ENCODE measurements at regions not wholly inside any gene's neighbourhood (a gene's known extent, or its start where the extent isn't known, plus 50 kb on each side); places are given as distances from the start of the nearest gene placed in this dataset.

GRCh38 chr6:166872531-166873009 is 83.8 kb downstream of the RNASET2 start:
- TF ChIP-seq CTCF (conservative IDR thresholded peaks at IDR 0.05; ENCODE audit: low read length) = no peak
- no peak for TF ChIP-seq EZH2phosphoT487 (IDR thresholded peaks at IDR 0.05; ENCODE audit: borderline replicate concordance, low read depth, low read length)
